Left ventricle myocardium inferior (tissue), 1 donor: ENCODE measurements at regions not wholly inside any gene's neighbourhood (a gene's known extent, or its start where the extent isn't known, plus 50 kb on each side); places are given as distances from the start of the nearest gene placed in this dataset.

Experiments used
- DNase-seq: peaks from one replicate; pipeline ENCODE4 v3.0.0-alpha.2; 2020
- H3K27ac ChIP-seq: fragments of 200-600 bp; replicated peaks from 2 replicates; pipeline ENCODE4 v1.8.0; 2021
- H3K27me3 ChIP-seq: fragments of 200-600 bp; 2 replicates; pipeline ENCODE4 v1.8.0; 2021; ENCODE audit warnings: low read depth
- H3K36me3 ChIP-seq: fragments of 200-600 bp; 2 replicates; pipeline ENCODE4 v1.8.0; 2021
- H3K4me1 ChIP-seq: fragments of 200-600 bp; 2 replicates; pipeline ENCODE4 v1.8.0; 2021
- H3K4me3 ChIP-seq: fragments of 200-600 bp; 2 replicates; pipeline ENCODE4 v1.8.0; 2021; ENCODE audit warnings: mild to moderate bottlenecking, moderate library complexity
- H3K9me3 ChIP-seq: fragments of 200-600 bp; replicated peaks from 2 replicates; pipeline ENCODE4 v1.8.0; 2021
- CTCF ChIP-seq: fragments of 200-600 bp; IDR thresholded peaks from 2 replicates; pipeline ENCODE4 v1.8.0; 2021; ENCODE audit warnings: antibody characterized with exemption, mild to moderate bottlenecking, borderline replicate concordance
- intact Hi-C: fragments of 100-400 bp; cut with micrococcal nuclease; formaldehyde crosslinking; loops from one replicate; pipeline ENCODE4 v1.11.0; 2022
- donor health status: DM: no; HTN: yes; CAD: no; lungs with severe emphysema.

- no peak for TF ChIP-seq CTCF
- no peaks in the 10 kb centered on the region for H3K4me1 ChIP-seq
- H3K36me3 ChIP-seq: no peaks in the 10 kb centered on the region
- H3K27ac ChIP-seq: no peak overlapping the region
- no peak overlapping the region for H3K4me3 ChIP-seq
- no peak for DNase-seq
- peaks cover 17% of the 10 kb centered on the region for H3K27me3 ChIP-seq
- no peaks in the 10 kb centered on the region for H3K9me3 ChIP-seq
- intact Hi-C loops: loop anchor here (10.0 kb wide), 1 partner anchor 818 kb away; no protein-coding TSS in a partner anchor
These were observed 771.0 kb downstream of the IRX1 start for GRCh38 chr5:4366628-4367027.

- no peak for DNase-seq
- no peak for TF ChIP-seq CTCF
- Histone ChIP-seq H3K36me3 (no peaks in the 10 kb centered on the region), H3K27ac (no peak overlapping the region), H3K4me1 (no peaks in the 10 kb centered on the region), H3K27me3 (peaks cover 14% of the 10 kb centered on the region), H3K4me3 (no peak overlapping the region), H3K9me3 (no peaks in the 10 kb centered on the region)
- intact Hi-C loops: no loop called here
These were observed 769.9 kb upstream of the ADAMTS16 start for GRCh38 chr5:4370218-4370617.

- Histone ChIP-seq H3K4me3 (no peak overlapping the region), H3K36me3 (no peaks in the 10 kb centered on the region), H3K9me3 (no peaks in the 10 kb centered on the region), H3K27ac (no peak overlapping the region), H3K27me3 (peaks cover 9% of the 10 kb centered on the region), H3K4me1 (no peaks in the 10 kb centered on the region)
- intact Hi-C loops: no loop called here
- no peak for DNase-seq
- TF ChIP-seq CTCF: no peak
These were observed 767.6 kb upstream of the ADAMTS16 start for GRCh38 chr5:4372481-4372880.

- Histone ChIP-seq H3K27ac (no peak overlapping the region), H3K4me3 (no peak overlapping the region), H3K27me3 (peaks cover 7% of the 10 kb centered on the region), H3K4me1 (no peaks in the 10 kb centered on the region), H3K9me3 (no peaks in the 10 kb centered on the region), H3K36me3 (no peaks in the 10 kb centered on the region)
- TF ChIP-seq CTCF: no peak
- DNase-seq: no peak
- intact Hi-C loops: no loop called here
These were observed 766.9 kb upstream of the ADAMTS16 start for GRCh38 chr5:4373051-4373820.

- Histone ChIP-seq H3K27ac (no peak overlapping the region), H3K4me3 (no peak overlapping the region), H3K36me3 (no peaks in the 10 kb centered on the region), H3K9me3 (no peaks in the 10 kb centered on the region), H3K4me1 (no peaks in the 10 kb centered on the region), H3K27me3 (peaks cover 12% of the 10 kb centered on the region)
- no peak for TF ChIP-seq CTCF
- intact Hi-C loops: no loop called here
- no peak for DNase-seq
These were observed 765.3 kb upstream of the ADAMTS16 start for GRCh38 chr5:4374866-4375265.
